ENCODE measurements at regions not wholly inside any gene's neighbourhood (a gene's known extent, or its start where the extent isn't known, plus 50 kb on each side); places are given as distances from the start of the nearest gene placed in this dataset.

DNA sequence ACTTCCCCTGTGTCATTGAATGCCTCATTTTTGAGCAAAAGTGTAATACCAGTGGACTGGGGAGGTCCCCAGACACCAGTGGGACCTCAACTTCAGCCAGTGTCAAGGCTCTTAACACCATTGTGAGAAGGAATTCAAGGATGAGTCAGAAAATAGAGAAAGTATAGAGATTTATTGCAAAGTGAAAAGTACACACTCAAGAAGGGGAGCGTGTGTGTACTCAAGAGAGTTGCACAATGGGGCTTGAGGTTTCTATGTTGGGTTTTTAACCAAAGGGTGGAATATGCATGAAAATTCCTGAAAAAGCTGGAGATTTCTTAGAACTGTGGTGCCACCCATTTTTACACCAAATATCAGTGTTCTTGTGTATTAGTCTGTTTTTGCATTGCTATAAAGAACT is 81.9 kb downstream of the ADCYAP1 start:
- TF ChIP-seq, protein P1, sequence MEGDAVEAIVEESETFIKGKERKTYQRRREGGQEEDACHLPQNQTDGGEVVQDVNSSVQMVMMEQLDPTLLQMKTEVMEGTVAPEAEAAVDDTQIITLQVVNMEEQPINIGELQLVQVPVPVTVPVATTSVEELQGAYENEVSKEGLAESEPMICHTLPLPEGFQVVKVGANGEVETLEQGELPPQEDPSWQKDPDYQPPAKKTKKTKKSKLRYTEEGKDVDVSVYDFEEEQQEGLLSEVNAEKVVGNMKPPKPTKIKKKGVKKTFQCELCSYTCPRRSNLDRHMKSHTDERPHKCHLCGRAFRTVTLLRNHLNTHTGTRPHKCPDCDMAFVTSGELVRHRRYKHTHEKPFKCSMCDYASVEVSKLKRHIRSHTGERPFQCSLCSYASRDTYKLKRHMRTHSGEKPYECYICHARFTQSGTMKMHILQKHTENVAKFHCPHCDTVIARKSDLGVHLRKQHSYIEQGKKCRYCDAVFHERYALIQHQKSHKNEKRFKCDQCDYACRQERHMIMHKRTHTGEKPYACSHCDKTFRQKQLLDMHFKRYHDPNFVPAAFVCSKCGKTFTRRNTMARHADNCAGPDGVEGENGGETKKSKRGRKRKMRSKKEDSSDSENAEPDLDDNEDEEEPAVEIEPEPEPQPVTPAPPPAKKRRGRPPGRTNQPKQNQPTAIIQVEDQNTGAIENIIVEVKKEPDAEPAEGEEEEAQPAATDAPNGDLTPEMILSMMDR (IDR thresholded peaks at IDR 0.05): no peak
- TF ChIP-seq ZFX (IDR thresholded peaks at IDR 0.05; ENCODE audit: borderline replicate concordance): no peak

All from 22Rv1 (cell line).